Naive thymus-derived CD8-positive, alpha-beta T cell (primary cell): ENCODE measurements at regions not wholly inside any gene's neighbourhood (a gene's known extent, or its start where the extent isn't known, plus 50 kb on each side); places are given as distances from the start of the nearest gene placed in this dataset.
"Not testable (repeated sequence)": the region's sequence is repeated elsewhere in the genome, so short reads cannot be mapped to it uniquely, and the experiment has no call there.

Experiments
- ATAC-seq, 2 donors: fragments of 150-1000 bp; cut with Tn5 transposase in 1 of 2; sonication (Bioruptor Pico), chemical (Tn5 transposase) in 1 of 2; 1 replicate in 1 of 2; 2 replicates in 1 of 2; pipeline ENCODE4 v1.10.0; 2021; ENCODE audit warnings: mild to moderate bottlenecking in 2 of 2, moderate library complexity in 2 of 2
- POLR2A ChIA-PET: fragments of 350-600 bp; sonication (Branson Sonifier 250); formaldehyde crosslinking; loops from one replicate; lab custom pipeline; 2021; ENCODE audit warnings: antibody characterized with exemption; lab: Charles Lee
- DNase-seq, 10 donors: peaks; one replicate each; pipeline versions ENCODE4 v3.0.0 to v3.0.0-alpha.2; 2020 to 2022
- H3K27ac Mint-ChIP-seq, 10 donors: one replicate each; pipeline ENCODE4 v1.8.0; 2020 to 2022; ENCODE audit warnings: mild to moderate bottlenecking in 10 of 10, mixed read lengths in 10 of 10, moderate library complexity in 4 of 10, inconsistent platforms in 1 of 10
- H3K27me3 Mint-ChIP-seq, 5 donors: one replicate each; pipeline ENCODE4 v1.8.0; 2021 to 2022; ENCODE audit warnings: mixed read lengths in 5 of 5
- H3K36me3 Mint-ChIP-seq, 3 donors: one replicate each; pipeline ENCODE4 v1.8.0; 2020 to 2022; ENCODE audit warnings: mixed read lengths in 3 of 3, mild to moderate bottlenecking in 2 of 3, inconsistent platforms in 1 of 3
- H3K4me1 Mint-ChIP-seq, 4 donors: one replicate each; pipeline ENCODE4 v1.8.0; 2021 to 2022; ENCODE audit warnings: mixed read lengths in 4 of 4
- H3K4me3 Mint-ChIP-seq, 10 donors: one replicate each; pipeline ENCODE4 v1.8.0; 2020 to 2022; ENCODE audit warnings: mild to moderate bottlenecking in 10 of 10, mixed read lengths in 10 of 10, moderate library complexity in 6 of 10, inconsistent platforms in 1 of 10
- H3K9me3 Mint-ChIP-seq, 9 donors: one replicate each; pipeline ENCODE4 v1.8.0; 2020 to 2022; ENCODE audit warnings: mixed read lengths in 9 of 9, mild to moderate bottlenecking in 3 of 9, inconsistent platforms in 1 of 9, moderate library complexity in 1 of 9

DNA sequence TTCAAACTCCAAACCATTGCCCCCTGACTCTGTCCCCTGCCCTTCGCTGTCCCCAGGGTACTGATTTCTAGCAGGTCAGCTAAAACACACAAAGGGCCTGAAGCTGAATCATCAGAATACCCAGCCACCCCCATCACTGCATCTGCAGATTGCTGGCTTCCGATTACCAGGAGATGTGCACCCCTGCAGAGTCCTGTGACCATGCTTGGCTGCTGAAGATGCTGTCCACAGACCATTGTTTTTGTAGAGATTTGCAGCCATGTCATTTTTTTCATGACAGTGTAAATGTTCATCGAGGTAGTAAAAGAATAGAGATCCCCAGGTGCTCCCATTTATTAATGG lies 463.3 kb downstream of the STK39 start:
- DNase-seq (no peak), ATAC-seq (no peak)
- Mint-ChIP-seq H3K27ac (no peak overlapping the region), H3K9me3 (peaks cover 0 to 2% (median 0%) of the 10 kb centered on the region in 9 donors), H3K4me3 (no peak overlapping the region), H3K27me3 (peaks cover 0 to 4% (median 0%) of the 10 kb centered on the region in 5 donors), H3K4me1 (no peaks in the 10 kb centered on the region), H3K36me3 (no peaks in the 10 kb centered on the region)
- POLR2A ChIA-PET = no interaction called here

DNA sequence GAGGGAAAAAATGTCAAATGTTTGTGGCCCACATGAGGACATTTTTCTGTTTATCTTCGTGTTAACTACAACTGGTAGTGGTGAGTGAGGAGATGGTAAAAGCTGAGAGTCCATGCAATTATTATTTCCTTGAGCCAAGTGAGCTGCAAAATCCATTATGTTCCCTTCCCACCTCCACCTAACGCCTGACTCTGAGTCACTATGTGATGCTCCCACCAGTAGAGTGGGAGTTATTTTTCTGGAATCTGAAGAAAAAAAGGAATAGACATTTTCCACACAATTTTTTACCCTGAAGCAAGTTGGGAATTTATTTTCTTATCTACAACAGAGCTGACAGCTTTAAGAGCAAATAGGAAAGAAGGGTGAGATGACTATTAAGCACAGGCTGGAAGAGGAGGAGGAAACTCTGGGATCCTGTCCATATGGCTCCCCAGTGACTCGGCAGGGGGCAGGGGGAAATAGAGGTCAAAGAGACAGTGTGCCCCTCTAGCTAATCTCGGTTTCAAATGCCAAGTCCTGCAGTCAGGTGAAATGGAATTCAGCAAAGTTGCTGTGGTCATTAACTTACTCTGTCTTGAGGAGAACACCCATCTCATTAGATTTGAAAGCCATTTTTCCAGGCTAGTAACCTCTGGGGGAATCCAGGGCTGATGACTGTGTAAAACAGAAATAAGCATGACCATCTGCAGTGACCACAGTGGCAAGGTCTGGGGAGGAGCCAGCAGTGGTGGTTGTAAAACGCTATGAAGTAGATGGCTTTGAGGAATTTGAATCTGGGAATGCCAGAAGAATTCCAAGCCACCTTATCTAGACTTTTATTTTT lies 463.9 kb downstream of the STK39 start:
- DNase-seq (no peak), ATAC-seq (no peak)
- H3K4me1 Mint-ChIP-seq = no peaks in the 10 kb centered on the region
- H3K4me3 Mint-ChIP-seq = no peak overlapping the region
- peaks cover 0 to 4% (median 0%) of the 10 kb centered on the region in 5 donors for H3K27me3 Mint-ChIP-seq
- peaks cover 0 to 2% (median 0%) of the 10 kb centered on the region in 9 donors for H3K9me3 Mint-ChIP-seq
- POLR2A ChIA-PET = no interaction called here
- no peaks in the 10 kb centered on the region for H3K36me3 Mint-ChIP-seq
- no peak overlapping the region for H3K27ac Mint-ChIP-seq

DNA sequence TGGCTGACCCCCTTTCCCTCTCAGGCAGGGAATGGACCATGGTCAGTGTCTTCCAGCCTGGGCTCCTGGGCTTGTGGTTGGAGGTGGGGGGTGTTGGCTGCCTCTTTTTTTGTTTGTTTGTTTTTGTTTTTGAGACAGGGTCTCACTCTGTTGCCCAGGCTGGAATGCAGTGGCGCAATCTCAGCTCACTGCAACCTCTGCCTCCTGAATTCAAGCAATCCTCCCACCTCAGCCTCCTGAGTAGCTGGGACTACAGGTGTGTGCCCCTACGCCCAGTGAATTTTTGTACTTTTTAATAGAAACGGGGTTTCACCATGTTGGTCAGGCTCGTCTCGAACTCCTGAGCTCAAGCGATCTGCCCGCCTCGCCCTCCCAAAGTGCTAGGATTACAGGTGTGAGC lies 465.8 kb downstream of the STK39 start:
- H3K4me3 Mint-ChIP-seq, H3K36me3 Mint-ChIP-seq, POLR2A ChIA-PET, ATAC-seq, H3K4me1 Mint-ChIP-seq, H3K27ac Mint-ChIP-seq, DNase-seq, H3K27me3 Mint-ChIP-seq, H3K9me3 Mint-ChIP-seq: not testable (repeated sequence)

DNA sequence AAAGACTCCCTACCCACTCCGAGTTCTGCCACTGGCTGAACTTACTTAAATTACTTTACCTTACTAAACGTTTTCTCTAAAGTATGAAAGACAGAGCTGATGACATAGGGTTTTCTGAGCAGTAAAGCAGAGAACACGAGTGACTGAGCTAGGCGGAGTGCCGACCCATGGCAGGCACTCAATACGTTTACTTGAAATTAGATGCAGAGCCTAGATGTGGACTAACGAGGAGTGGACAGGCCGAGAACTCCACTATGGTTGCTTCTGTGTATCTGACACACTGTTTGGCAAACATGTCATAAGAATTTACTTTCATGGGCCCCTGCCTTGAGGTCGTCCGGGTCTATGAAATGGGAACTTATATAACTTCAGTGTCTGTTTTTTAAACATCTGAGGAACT lies 471.0 kb downstream of the STK39 start:
- DNase-seq (no peak), ATAC-seq (no peak)
- POLR2A ChIA-PET = no interaction called here
- H3K27ac Mint-ChIP-seq = no peak overlapping the region
- H3K4me1 Mint-ChIP-seq = no peaks in the 10 kb centered on the region
- no peaks in the 10 kb centered on the region for H3K27me3 Mint-ChIP-seq
- no peaks in the 10 kb centered on the region for H3K9me3 Mint-ChIP-seq
- H3K4me3 Mint-ChIP-seq = no peak overlapping the region
- no peaks in the 10 kb centered on the region for H3K36me3 Mint-ChIP-seq

DNA sequence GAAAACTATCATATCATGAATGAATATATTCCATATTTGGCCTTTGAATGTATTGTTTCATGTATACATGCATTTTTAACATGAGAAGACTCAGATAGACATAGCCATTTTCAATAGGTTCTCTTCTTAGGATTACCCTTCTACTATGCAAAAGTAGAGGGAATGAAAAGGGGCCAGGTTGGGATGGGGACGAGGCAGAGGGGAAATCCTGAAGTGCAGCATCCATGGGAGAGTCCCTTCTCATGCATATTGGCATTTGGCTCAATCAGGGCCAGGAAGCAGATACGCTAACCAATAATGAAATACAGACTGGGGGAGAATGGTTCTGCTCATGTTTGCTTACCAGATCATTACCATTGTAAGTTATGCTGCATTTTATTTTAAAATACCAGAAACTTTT lies 475.8 kb downstream of the STK39 start:
- peaks cover 0 to 2% (median 0%) of the 10 kb centered on the region in 9 donors for H3K9me3 Mint-ChIP-seq
- ATAC-seq (no peak), DNase-seq (no peak)
- H3K27me3 Mint-ChIP-seq = no peaks in the 10 kb centered on the region
- H3K4me3 Mint-ChIP-seq = no peak overlapping the region
- H3K27ac Mint-ChIP-seq = no peak overlapping the region
- H3K4me1 Mint-ChIP-seq = no peaks in the 10 kb centered on the region
- no peaks in the 10 kb centered on the region for H3K36me3 Mint-ChIP-seq
- POLR2A ChIA-PET = no interaction called here

DNA sequence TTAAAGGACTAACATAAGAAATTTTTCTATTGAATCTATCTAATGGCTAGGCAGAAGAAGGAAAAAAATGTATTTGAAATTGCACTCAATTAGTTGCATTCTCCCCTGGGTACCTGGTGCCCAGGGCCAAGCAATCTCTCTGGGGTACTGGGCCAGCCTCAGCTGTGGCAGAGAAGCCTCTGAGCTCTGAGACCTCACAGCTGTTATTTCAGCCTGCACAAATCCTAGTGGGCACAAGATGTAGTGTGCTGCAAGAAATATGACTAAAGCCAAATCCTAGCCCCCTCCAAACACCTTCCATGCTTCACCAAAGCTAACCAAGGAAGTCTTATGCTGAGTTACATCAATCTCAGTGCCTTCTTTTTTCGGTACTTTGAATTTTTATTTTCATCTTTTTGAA lies 478.4 kb downstream of the STK39 start:
- H3K36me3 Mint-ChIP-seq = no peaks in the 10 kb centered on the region
- ATAC-seq (no peak), DNase-seq (no peak)
- H3K27ac Mint-ChIP-seq = no peak overlapping the region
- POLR2A ChIA-PET = no interaction called here
- no peaks in the 10 kb centered on the region for H3K27me3 Mint-ChIP-seq
- peaks cover 0 to 2% (median 0%) of the 10 kb centered on the region in 9 donors for H3K9me3 Mint-ChIP-seq
- H3K4me1 Mint-ChIP-seq = no peaks in the 10 kb centered on the region
- H3K4me3 Mint-ChIP-seq = no peak overlapping the region

DNA sequence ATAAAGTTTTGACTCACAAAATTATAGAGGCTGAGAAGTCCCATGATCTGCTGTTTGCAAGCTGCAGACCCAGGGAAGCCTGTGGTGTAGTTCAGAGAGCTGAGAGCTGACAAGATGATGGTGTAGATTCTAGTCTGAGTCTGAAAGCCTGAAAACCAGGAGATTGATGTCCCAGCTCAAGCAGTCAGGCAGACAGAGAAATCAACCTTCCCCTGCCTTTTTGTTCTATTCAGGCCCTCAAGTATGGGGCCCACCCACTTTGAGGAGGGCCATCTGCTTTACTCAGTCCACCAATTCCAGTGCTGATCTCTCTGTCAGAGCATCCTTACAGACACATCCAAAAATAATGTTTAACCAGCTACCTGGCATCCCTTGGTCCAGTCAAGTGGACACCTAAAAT lies 479.6 kb downstream of the STK39 start:
- Mint-ChIP-seq H3K9me3 (peaks cover 0 to 2% (median 0%) of the 10 kb centered on the region in 9 donors), H3K27ac (no peak overlapping the region)
- POLR2A ChIA-PET = no interaction called here

DNA sequence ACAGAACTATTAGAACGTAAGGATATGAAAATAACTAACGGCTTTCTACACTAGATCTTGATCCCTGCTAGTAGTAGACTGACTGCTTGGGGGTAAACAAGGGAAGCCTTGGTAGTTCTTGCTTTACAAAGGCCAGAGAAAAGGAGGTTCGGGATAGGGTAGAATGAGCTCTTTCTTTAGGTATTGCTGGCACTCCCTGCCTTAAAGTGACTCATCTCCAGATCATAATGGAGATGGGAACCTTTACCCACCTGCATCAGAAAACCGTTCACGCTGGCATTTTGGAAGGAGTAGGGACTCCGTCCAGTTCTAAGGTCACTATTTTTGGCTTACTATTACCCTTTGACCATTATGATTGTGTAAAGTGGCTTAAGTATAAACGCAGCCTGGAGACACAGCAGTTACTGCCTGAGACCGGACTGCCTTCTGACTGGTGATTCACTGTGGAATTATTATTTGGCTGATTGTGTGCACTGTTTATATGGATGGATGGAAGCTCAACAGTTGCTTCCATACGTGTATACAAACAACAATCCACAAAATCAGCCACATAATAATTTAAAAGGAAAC lies 482.5 kb downstream of the STK39 start:
- H3K27me3 Mint-ChIP-seq = peaks cover 0 to 5% (median 0%) of the 10 kb centered on the region in 5 donors
- no peaks in the 10 kb centered on the region for H3K36me3 Mint-ChIP-seq
- H3K9me3 Mint-ChIP-seq = peaks cover 0 to 2% (median 0%) of the 10 kb centered on the region in 9 donors
- ATAC-seq (no peak), DNase-seq (no peak)
- no peaks in the 10 kb centered on the region for H3K4me1 Mint-ChIP-seq
- no peak overlapping the region for H3K27ac Mint-ChIP-seq
- no peak overlapping the region for H3K4me3 Mint-ChIP-seq
- POLR2A ChIA-PET = no interaction called here

More for the DNA sequence above, 479.6 kb downstream of the STK39 start:
- no peak for ATAC-seq
- H3K4me1 Mint-ChIP-seq = no peaks in the 10 kb centered on the region
- DNase-seq = no peak
- H3K27me3 Mint-ChIP-seq = no peaks in the 10 kb centered on the region
- no peaks in the 10 kb centered on the region for H3K36me3 Mint-ChIP-seq
- no peak overlapping the region for H3K4me3 Mint-ChIP-seq

GRCh38 chr2:167761465-167762136 lies 485.8 kb downstream of the STK39 start:
- Mint-ChIP-seq H3K9me3 (peaks cover 0 to 2% (median 0%) of the 10 kb centered on the region in 9 donors), H3K4me3 (no peak overlapping the region), H3K27ac (no peak overlapping the region), H3K27me3 (peaks cover 0 to 5% (median 1%) of the 10 kb centered on the region in 5 donors), H3K36me3 (no peaks in the 10 kb centered on the region), H3K4me1 (no peaks in the 10 kb centered on the region)
- DNase-seq (no peak), ATAC-seq (no peak)
- POLR2A ChIA-PET = no interaction called here

DNA sequence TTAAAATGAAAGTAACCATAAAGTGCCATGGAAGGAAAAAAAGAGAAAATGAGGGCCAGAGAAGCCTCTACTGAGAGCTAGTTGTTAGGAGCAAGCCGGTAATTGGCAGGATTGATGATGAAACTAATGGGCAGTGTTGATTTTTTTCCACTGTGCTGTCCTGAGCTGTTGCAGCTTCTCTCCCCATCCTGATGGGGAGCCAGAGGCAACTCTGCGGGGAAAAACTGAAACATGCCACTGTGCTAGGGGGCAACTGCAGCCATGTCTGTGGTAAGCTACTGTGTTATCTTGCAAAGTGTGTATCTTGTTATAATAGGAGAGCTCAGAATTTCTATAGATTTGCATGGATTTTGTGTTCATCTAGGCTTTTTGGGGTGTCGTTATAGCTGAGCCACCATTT lies 487.9 kb downstream of the STK39 start:
- Mint-ChIP-seq H3K4me3 (no peak overlapping the region), H3K9me3 (peaks cover 0 to 2% (median 0%) of the 10 kb centered on the region in 9 donors), H3K4me1 (no peaks in the 10 kb centered on the region), H3K27ac (no peak overlapping the region), H3K36me3 (no peaks in the 10 kb centered on the region), H3K27me3 (peaks cover 0 to 5% (median 1%) of the 10 kb centered on the region in 5 donors)
- DNase-seq (no peak), ATAC-seq (no peak)
- POLR2A ChIA-PET = no interaction called here

- Mint-ChIP-seq H3K9me3 (peaks cover 0 to 2% (median 0%) of the 10 kb centered on the region in 9 donors), H3K27me3 (peaks cover 0 to 5% (median 1%) of the 10 kb centered on the region in 5 donors), H3K36me3 (no peaks in the 10 kb centered on the region), H3K27ac (no peak overlapping the region), H3K4me3 (no peak overlapping the region), H3K4me1 (no peaks in the 10 kb centered on the region)
- POLR2A ChIA-PET = no interaction called here
- ATAC-seq (no peak), DNase-seq (no peak)
Observed at GRCh38 chr2:167758292-167758691, 489.1 kb downstream of the STK39 start.

GRCh38 chr2:167756446-167756845 lies 490.9 kb downstream of the STK39 start:
- Mint-ChIP-seq H3K4me3 (no peak overlapping the region), H3K36me3 (no peaks in the 10 kb centered on the region), H3K9me3 (peaks cover 0 to 2% (median 0%) of the 10 kb centered on the region in 9 donors), H3K4me1 (no peaks in the 10 kb centered on the region), H3K27me3 (peaks cover 0 to 3% (median 1%) of the 10 kb centered on the region in 5 donors), H3K27ac (no peak overlapping the region)
- POLR2A ChIA-PET = no interaction called here
- ATAC-seq = no peak
- DNase-seq = no peak

- ATAC-seq (no peak), DNase-seq (no peak)
- Mint-ChIP-seq H3K36me3 (no peaks in the 10 kb centered on the region), H3K27me3 (peaks cover 0 to 8% (median 1%) of the 10 kb centered on the region in 5 donors), H3K9me3 (peaks cover 0 to 2% (median 0%) of the 10 kb centered on the region in 9 donors), H3K4me1 (no peaks in the 10 kb centered on the region), H3K27ac (no peak overlapping the region), H3K4me3 (no peak overlapping the region)
- POLR2A ChIA-PET = no interaction called here
Observed at GRCh38 chr2:167753142-167753541, 494.3 kb downstream of the STK39 start.
